Lung (tissue), 9 donors: ENCODE measurements at regions not wholly inside any gene's neighbourhood (a gene's known extent, or its start where the extent isn't known, plus 50 kb on each side); places are given as distances from the start of the nearest gene placed in this dataset.
"Not testable (repeated sequence)": the region's sequence is repeated elsewhere in the genome, so short reads cannot be mapped to it uniquely, and the experiment has no call there.

ENCODE experiments used
- ATAC-seq: fragments of 200-7000 bp; cut with Tn5 transposase; one replicate; pipeline ENCODE4 v1.9.1; 2020; ENCODE audit warnings: moderate number of reproducible peaks; ENCODE audit not compliant: insufficient read depth, low FRiP score
- DNase-seq, 3 donors: peaks; one replicate each; pipeline ENCODE4 v3.0.0-alpha.2; 2013 to 2017
- H3K27ac ChIP-seq, 2 donors: one replicate each; pipeline ENCODE4 v1.5.1; 2013; ENCODE audit warnings: mild to moderate bottlenecking in 2 of 2, moderate library complexity in 2 of 2, control low read depth in 1 of 2, inconsistent platforms in 1 of 2, low read depth in 1 of 2, low read length in 1 of 2
- H3K27me3 ChIP-seq, 3 donors: one replicate each; pipeline ENCODE4 v1.5.1; 2013; ENCODE audit warnings: low read length in 2 of 3; ENCODE audit not compliant: control insufficient read depth in 3 of 3, insufficient read depth in 3 of 3
- H3K36me3 ChIP-seq, 4 donors: one replicate each; pipeline ENCODE4 v1.5.1; 2013; ENCODE audit warnings: low read length in 4 of 4, mild to moderate bottlenecking in 1 of 4, moderate library complexity in 1 of 4; ENCODE audit not compliant: control insufficient read depth in 4 of 4, insufficient read depth in 4 of 4
- H3K4me1 ChIP-seq, 5 donors: one replicate each; pipeline ENCODE4 v1.5.1; 2013; ENCODE audit warnings: low read length in 5 of 5, mild to moderate bottlenecking in 2 of 5, moderate library complexity in 1 of 5; ENCODE audit not compliant: control insufficient read depth in 5 of 5, insufficient read depth in 5 of 5
- H3K4me3 ChIP-seq: one replicate; pipeline ENCODE4 v1.5.1; 2013; ENCODE audit warnings: mild to moderate bottlenecking, control low read depth, moderate library complexity
- H3K9ac ChIP-seq, 2 donors: one replicate each; pipeline ENCODE4 v1.5.1; 2013; ENCODE audit warnings: low read length in 2 of 2, control low read depth in 1 of 2; ENCODE audit not compliant: insufficient read depth in 1 of 2
- H3K9me3 ChIP-seq, 4 donors: one replicate each; pipeline ENCODE4 v1.5.1; 2013; ENCODE audit warnings: low read length in 3 of 4, mild to moderate bottlenecking in 1 of 4, moderate library complexity in 1 of 4; ENCODE audit not compliant: control insufficient read depth in 4 of 4, insufficient read depth in 3 of 4
- WGBS, 2 donors: extraction: QIAGEN DNeasy Blood & Tissue Kit; methylation state at CpG; one replicate each; pipeline ENCODE4 v1.1.7; 2013; 5-methylcytosine and 5-hydroxymethylcytosine counted together
- donor health status: Bipolar disorder and iron deficiency.
- donor health status: healthy.
- donor health status: DM: yes; HTN: yes; CAD: no.

- not testable (repeated sequence) for H3K27me3 ChIP-seq, H3K9ac ChIP-seq, H3K4me1 ChIP-seq, H3K9me3 ChIP-seq, H3K27ac ChIP-seq, ATAC-seq, H3K4me3 ChIP-seq, H3K36me3 ChIP-seq, DNase-seq
These were observed 156.4 kb downstream of the SPDYE17 start for GRCh38 chr7:76875760-76876159.

GRCh38 chr7:76870504-76870808 is 161.7 kb downstream of the SPDYE17 start:
- not testable (repeated sequence) for ATAC-seq, H3K4me3 ChIP-seq, H3K9me3 ChIP-seq, H3K4me1 ChIP-seq, H3K27ac ChIP-seq, H3K27me3 ChIP-seq, H3K9ac ChIP-seq, DNase-seq, H3K36me3 ChIP-seq
- WGBS, 2 donors: 39 to 69% methylated on average over 1 of the region's 1 CpG

DNA sequence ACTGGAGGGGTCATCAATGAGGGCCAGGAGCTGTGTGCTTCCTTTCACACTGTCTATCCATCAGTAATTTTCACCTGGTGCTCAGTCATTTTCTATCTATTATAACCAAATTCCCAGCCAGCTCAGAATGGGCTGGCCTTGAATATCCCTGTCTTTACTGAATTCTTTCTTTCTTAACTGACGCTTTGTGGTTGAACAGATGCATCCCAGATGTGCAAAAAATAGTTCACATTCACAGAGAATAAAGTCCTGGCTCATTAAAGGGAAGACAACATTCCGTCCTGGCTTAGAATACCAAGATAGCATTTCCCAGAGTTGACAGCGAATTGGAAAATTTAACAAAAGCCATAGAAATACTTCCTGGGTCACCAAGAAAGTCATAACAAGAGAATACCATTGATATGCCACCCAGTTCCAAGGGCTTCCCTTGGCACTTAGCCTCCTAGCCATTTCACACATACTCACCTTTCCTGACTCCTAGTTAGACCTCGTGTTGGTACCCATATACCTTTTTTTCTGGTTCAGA is 164.7 kb downstream of the SPDYE17 start:
- not testable (repeated sequence) for H3K27me3 ChIP-seq, ATAC-seq, H3K36me3 ChIP-seq, H3K27ac ChIP-seq, DNase-seq, H3K9ac ChIP-seq, H3K4me1 ChIP-seq, H3K4me3 ChIP-seq, H3K9me3 ChIP-seq
- WGBS, 2 donors: 90 to 96% methylated on average over 2 to 3 of the region's 4 CpGs

GRCh38 chr7:76863150-76863773 is 168.9 kb downstream of the SPDYE17 start:
- H3K9ac ChIP-seq, H3K36me3 ChIP-seq, DNase-seq, H3K27ac ChIP-seq, H3K4me3 ChIP-seq, ATAC-seq, H3K4me1 ChIP-seq, H3K27me3 ChIP-seq, H3K9me3 ChIP-seq: not testable (repeated sequence)
- 67 to 75% methylated on average over 1 of the region's 5 CpGs for WGBS, 2 donors

- H3K4me3 ChIP-seq, ATAC-seq, H3K27ac ChIP-seq, H3K9ac ChIP-seq, DNase-seq, H3K27me3 ChIP-seq, H3K36me3 ChIP-seq, H3K4me1 ChIP-seq, H3K9me3 ChIP-seq: not testable (repeated sequence)
These were observed 169.9 kb downstream of the SPDYE17 start for GRCh38 chr7:76862241-76862640.

DNA sequence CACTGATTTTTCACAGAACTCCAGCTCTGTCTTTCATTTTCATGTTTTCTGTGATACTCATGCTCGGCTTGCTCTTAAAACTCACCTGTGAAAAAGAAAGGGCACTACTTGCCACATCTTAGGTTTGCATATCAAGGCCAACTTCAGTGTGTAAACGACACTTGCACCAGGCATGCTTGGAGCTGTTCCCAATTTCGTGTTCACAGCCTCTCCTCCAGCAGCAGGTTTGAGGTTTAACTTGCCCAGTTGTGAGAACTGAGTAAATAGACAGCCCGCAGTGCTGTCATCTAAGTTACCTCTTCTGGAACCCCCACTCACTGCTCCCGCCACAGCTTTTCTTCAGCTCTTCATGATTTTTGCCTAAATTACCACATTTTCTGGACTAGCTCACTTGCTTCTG is 172.2 kb downstream of the SPDYE17 start:
- ATAC-seq: peak; percentile 39
- not testable (repeated sequence) for H3K27ac ChIP-seq, DNase-seq, H3K27me3 ChIP-seq, H3K4me1 ChIP-seq, H3K9me3 ChIP-seq, H3K4me3 ChIP-seq, H3K9ac ChIP-seq, H3K36me3 ChIP-seq
- WGBS, 2 donors: 44 to 66% methylated on average over 5 of the region's 5 CpGs

DNA sequence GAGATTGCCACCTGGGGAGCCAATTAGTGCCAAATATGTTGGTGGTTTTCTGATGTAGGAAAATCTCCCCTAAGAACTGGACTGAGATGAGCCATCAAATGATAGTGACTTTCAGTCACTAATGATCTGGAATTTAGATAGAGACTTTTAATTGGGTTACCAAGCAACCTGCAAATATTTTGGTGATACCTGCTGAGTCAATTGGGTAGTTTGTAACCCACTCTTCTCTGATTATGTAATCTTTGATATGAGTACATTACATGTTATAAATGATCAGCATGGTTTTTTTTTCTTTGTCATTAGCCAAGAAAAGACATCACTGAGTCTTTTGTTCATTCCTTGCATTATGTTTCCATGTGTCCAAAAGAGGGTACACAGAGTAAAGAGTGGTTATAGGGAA is 177.5 kb downstream of the SPDYE17 start:
- not testable (repeated sequence) for H3K9ac ChIP-seq, H3K4me3 ChIP-seq, H3K27me3 ChIP-seq, ATAC-seq, H3K27ac ChIP-seq, DNase-seq, H3K36me3 ChIP-seq, H3K9me3 ChIP-seq, H3K4me1 ChIP-seq

DNA sequence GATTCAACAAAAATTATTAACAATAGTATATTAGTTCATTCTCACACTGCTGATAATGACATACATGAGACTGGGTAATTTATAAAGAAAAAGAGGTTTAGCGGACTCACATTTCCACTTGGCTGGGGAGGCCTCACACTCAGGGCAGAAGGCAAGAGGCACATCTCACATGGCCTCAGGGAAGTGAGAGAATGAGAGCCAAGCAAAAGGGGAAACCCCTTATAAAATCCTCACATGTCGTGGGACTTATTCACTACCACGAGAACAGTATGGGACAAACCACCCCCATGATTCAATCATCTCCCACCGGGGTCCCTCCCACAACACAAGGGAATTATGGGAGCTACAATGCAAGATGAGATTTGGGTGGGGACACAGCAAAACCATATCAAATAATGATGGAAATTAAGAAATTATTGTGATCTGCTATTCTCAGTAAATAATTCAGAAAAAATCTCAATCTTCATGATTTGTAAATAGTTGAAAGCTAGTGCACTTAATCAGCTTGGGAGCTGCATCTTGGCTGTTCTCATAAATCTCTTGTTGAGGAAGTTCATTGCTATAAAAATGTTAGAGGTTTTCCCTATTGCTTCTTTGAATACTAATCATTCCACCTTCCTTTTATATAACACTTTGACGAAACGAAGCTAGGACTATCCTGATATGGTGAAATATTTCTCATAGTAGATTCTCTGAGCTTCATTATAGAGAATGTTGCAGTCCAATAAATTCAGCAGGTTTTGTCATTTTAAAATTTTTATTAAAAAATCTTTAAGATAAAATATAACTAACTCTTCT is 179.2 kb downstream of the SPDYE17 start:
- not testable (repeated sequence) for H3K36me3 ChIP-seq, H3K27ac ChIP-seq, H3K27me3 ChIP-seq, ATAC-seq, H3K4me3 ChIP-seq, H3K9me3 ChIP-seq, H3K4me1 ChIP-seq, H3K9ac ChIP-seq, DNase-seq
- 67 to 69% methylated on average over 6 of the region's 6 CpGs for whole genome bisulfite sequencing, 2 donors
